OCI-LY1 (cell line): ENCODE measurements at regions not wholly inside any gene's neighbourhood (a gene's known extent, or its start where the extent isn't known, plus 50 kb on each side); places are given as distances from the start of the nearest gene placed in this dataset.

ENCODE experiments used
- CTCF ChIP-seq: fragments of 200-600 bp; sonication (generic), shearing (Covaris generic); IDR thresholded peaks from 2 replicates; pipeline ENCODE4 v1.5.1; 2017; ENCODE audit warnings: mild to moderate bottlenecking, antibody characterized with exemption, low read length, moderate library complexity, mixed read lengths
- EZH2 ChIP-seq: fragments of 200-600 bp; sonication (generic), shearing (Covaris generic); IDR thresholded peaks from 2 replicates; pipeline ENCODE4 v1.8.0; 2017; ENCODE audit warnings: borderline replicate concordance, mixed run types, mild to moderate bottlenecking, antibody characterized with exemption, low read length, moderate library complexity, mixed read lengths

GRCh38 chr3:109923431-109923830 lies 586.1 kb upstream of the DPPA4 start:
- TF ChIP-seq CTCF, result no peak
- TF ChIP-seq EZH2, result no peak
